GM13977 (cell line): ENCODE measurements at regions not wholly inside any gene's neighbourhood (a gene's known extent, or its start where the extent isn't known, plus 50 kb on each side); places are given as distances from the start of the nearest gene placed in this dataset.

ENCODE experiments used
- DNase-seq: peaks from one replicate; pipeline ENCODE4 v3.0.0; 2012; ENCODE audit warnings: low spot score
- in situ Hi-C: fragments of 300-500 bp; cut with MboI; formaldehyde crosslinking; loops from one replicate; pipeline ENCODE4 v1.12.0; 2022; ENCODE audit warnings: low sequenced_read_pairs, low pct_unique_long_range_greater_than_20kb, mixed read lengths, inconsistent platforms; ENCODE audit not compliant: unreplicated experiment
- TF ChIP-seq, protein P1 (sequence below): IDR thresholded peaks from 2 replicates; pipeline ENCODE4 v1.5.1; 2012; ENCODE audit warnings: mild to moderate bottlenecking, control low read depth; ENCODE audit not compliant: insufficient read depth; ENCODE audit errors: extremely low read depth, missing control alignments

DNA sequence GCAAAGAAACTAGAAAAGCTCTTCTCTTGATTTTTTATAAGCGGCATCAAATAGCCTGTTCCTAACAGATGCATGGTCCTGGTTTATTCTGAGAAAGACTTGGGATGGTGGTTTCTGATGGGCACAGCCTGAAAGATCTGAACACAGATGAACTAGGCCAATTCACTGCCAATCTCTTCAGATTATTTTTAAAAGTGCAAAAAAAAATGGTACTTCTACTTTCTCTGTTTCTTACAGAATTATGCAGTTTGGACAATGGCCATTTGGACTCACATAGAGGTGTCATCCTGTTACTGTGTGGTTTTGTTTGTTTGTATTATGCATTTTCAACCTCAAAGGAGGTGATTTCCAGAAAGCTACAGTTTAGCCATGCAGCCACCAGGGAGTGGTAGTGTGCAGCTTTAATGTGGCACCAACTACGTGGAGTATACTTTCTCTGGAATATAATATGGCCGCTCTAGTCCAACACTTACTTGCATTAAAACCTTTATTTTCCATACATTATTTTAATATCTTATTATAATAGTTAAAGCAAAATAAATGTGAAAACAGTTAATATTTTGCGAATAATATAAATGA, 469.8 kb upstream of the KIRREL3 start:
- TF ChIP-seq, protein P1, sequence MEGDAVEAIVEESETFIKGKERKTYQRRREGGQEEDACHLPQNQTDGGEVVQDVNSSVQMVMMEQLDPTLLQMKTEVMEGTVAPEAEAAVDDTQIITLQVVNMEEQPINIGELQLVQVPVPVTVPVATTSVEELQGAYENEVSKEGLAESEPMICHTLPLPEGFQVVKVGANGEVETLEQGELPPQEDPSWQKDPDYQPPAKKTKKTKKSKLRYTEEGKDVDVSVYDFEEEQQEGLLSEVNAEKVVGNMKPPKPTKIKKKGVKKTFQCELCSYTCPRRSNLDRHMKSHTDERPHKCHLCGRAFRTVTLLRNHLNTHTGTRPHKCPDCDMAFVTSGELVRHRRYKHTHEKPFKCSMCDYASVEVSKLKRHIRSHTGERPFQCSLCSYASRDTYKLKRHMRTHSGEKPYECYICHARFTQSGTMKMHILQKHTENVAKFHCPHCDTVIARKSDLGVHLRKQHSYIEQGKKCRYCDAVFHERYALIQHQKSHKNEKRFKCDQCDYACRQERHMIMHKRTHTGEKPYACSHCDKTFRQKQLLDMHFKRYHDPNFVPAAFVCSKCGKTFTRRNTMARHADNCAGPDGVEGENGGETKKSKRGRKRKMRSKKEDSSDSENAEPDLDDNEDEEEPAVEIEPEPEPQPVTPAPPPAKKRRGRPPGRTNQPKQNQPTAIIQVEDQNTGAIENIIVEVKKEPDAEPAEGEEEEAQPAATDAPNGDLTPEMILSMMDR = peak; percentile 34
- in situ Hi-C loops = no loop called here

DNA sequence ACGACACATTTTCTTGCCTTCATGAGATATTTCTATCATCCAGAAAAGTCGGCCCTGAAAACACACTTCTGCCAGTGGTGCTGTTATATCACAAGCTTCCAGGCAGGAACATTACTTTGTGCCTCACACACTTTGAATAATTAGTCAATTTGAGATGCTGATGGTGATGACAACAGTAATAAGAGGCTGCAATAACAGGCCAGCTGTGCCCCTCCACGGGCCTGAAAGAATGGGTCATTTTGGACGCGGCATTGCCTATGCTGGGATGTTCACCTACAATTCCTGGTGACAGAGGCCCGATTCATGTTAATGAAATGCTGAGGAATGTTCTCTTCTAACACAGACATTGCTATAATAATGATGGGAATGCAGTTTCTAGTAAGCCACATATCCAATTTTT, 463.8 kb upstream of the KIRREL3 start:
- TF ChIP-seq, protein P1 = no peak
- DNase-seq = no peak
- in situ Hi-C loops = no loop called here

More for the DNA sequence above, 469.8 kb upstream of the KIRREL3 start:
- no peak for DNase-seq

DNA sequence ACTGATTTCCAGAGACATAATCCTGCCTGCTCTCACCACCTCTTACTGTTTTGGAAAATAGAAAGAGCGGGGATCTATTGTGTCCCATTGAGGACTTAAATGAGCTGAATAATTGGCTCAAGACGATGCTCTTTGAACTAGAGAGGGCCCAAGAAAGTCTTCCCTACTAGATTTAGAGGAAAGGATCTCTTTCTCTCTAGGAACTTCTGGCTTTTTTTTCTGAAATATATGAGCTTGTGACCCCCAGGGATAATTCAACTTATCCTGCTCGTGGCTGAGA, 461.4 kb upstream of the KIRREL3 start:
- DNase-seq = no peak
- TF ChIP-seq, protein P1 = no peak
- in situ Hi-C loops = no loop called here

DNA sequence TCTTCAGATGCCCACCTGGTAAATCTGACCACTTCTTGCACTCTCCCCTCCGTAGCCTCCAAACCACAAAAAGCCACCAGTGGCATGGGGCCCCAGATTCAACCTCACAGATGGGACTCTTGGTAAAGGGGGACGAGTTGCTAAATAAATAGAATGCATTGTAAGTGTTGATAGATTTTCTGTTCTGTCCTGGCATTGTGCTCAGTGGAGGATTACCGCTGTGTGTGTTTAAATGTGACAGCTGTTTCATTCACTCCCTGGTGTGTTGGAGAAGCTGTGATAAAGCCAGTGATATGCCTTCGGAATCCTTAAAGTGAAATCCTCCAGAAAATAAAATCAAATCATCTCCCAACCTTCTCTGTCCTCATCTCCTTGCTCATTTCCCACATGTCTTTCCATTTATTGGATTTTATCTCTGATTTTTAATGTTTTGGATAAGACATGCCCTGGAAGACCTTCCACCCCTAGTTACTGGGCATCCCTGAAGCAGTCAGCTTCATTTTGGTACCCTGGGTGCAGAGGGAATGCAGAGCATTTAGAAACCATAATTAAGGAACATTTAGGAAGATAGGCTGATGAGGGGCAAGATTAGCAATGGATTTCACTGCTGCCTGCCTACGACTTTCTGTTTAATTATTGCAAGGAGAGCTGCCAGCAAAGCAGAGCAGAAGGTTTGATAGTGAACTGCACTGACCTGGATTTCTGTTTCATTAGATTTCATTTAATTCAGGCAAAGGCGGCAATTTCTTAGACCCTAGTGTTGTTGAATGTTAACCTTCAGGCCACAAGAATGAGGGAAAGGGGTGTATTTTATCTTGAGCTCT, 460.9 kb upstream of the KIRREL3 start:
- TF ChIP-seq, protein P1 = no peak
- DNase-seq = no peak
- in situ Hi-C loops = no loop called here

DNA sequence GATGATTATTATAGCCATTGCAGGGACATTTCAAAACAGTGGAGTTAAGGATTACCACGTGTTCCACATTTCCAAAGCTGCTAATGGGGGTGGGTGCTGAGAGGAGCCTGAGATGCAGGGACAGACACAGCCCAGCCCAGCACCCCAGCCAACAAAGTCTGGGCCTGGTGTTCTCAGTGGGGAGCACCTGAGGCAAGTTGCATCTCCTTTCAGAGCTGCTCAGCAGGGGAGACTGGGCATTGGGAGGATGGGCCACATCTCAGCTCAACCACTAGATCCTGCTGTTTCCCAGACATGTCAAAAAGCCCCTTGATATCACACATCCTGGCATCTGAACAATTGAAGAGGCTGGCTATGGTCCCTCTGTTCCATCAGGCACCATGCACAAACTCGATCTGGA, 458.0 kb upstream of the KIRREL3 start:
- no peak for DNase-seq
- TF ChIP-seq, protein P1 = no peak
- in situ Hi-C loops = no loop called here

DNA sequence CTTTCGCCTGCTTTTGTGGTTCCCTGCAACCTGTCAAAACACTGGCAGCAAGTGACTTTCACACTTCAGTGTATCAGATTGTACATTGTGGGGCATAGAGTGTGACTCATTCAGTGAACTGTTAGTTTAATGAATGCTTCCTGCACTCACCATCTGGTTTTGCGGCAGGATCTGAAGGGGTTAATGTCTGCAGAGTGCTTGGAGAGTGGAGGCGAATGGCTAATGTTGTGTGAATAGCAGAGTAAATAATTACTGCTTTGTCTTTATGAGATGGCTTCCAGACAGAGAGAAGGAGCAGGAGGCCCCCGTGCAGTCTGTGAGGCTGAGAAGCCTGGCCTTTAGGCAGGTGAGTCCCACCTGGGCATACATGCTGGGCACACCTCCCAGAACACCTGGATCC, 454.3 kb upstream of the KIRREL3 start:
- in situ Hi-C loops = no loop called here
- no peak for DNase-seq
- TF ChIP-seq, protein P1 = no peak

DNA sequence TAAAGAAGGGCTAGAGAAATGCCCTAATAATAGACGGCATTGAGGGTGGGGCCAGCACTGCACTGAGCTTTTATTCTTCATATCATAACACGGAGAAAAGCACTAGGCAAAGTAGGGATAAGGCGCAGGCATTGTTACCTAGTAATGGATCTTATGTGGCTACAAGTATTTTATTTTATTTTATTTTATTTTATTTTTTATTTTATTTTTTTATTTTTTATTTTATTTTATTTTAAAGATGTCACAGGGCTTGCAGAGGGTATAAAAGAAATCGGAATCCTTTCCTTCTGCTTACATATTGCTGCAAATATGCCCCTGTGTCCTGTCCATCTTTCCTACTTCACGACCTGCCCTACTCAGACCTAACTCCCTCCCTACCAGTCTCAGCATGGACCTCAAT, 452.0 kb upstream of the KIRREL3 start:
- DNase-seq = no peak
- in situ Hi-C loops = no loop called here
- TF ChIP-seq, protein P1 = no peak
